Fibroblast of lung (primary cell): ENCODE measurements at regions not wholly inside any gene's neighbourhood (a gene's known extent, or its start where the extent isn't known, plus 50 kb on each side); places are given as distances from the start of the nearest gene placed in this dataset.

Source experiments
- DNase-seq, 2 donors: peaks; one replicate each; pipeline versions ENCODE4 v3.0.0 to v3.0.0-alpha.2; 2010; ENCODE audit warnings: low read depth in 2 of 2
- H2AFZ ChIP-seq: 2 replicates; pipeline ENCODE4 v1.5.1; 2012; ENCODE audit warnings: low read length, control low read depth, inconsistent platforms
- H3K27ac ChIP-seq: 2 replicates; pipeline ENCODE4 v1.5.1; 2011; ENCODE audit warnings: low read length, control low read depth; ENCODE audit not compliant: insufficient read depth
- H3K27me3 ChIP-seq: 2 replicates; pipeline ENCODE4 v1.5.1; 2011; ENCODE audit warnings: mild to moderate bottlenecking, low read length; ENCODE audit not compliant: control insufficient read depth, insufficient read depth
- H3K36me3 ChIP-seq: 2 replicates; pipeline ENCODE4 v1.5.1; 2011; ENCODE audit warnings: low read length; ENCODE audit not compliant: control insufficient read depth, insufficient read depth
- H3K4me1 ChIP-seq: 2 replicates; pipeline ENCODE4 v1.5.1; 2011; ENCODE audit warnings: low read length; ENCODE audit not compliant: control insufficient read depth, insufficient read depth; ENCODE audit errors: extremely low read depth
- H3K4me2 ChIP-seq: 2 replicates; pipeline ENCODE4 v1.5.1; 2011; ENCODE audit warnings: low read length, control low read depth; ENCODE audit not compliant: insufficient read depth; ENCODE audit errors: extremely low read depth
- H3K4me3 ChIP-seq, 4 experiments: fragments of 200-600 bp in 1 of 4; sonication (generic) in 1 of 4; replicated peaks in 1 of 4; 2 replicates each; pipeline ENCODE4 v1.5.1; 2011 to 2016; ENCODE audit warnings: low read length in 4 of 4, low read depth in 3 of 4, mild to moderate bottlenecking in 3 of 4, control low read depth in 2 of 4, inconsistent platforms in 1 of 4, mixed read lengths in 1 of 4; ENCODE audit not compliant: insufficient read depth in 1 of 4; ENCODE audit errors: control extremely low read depth in 1 of 4
- H3K79me2 ChIP-seq: 2 replicates; pipeline ENCODE4 v1.5.1; 2012; ENCODE audit warnings: mild to moderate bottlenecking, low read length, inconsistent platforms; ENCODE audit not compliant: control insufficient read depth, insufficient read depth
- H3K9ac ChIP-seq: 2 replicates; pipeline ENCODE4 v1.5.1; 2011; ENCODE audit warnings: mild to moderate bottlenecking, low read length, control low read depth; ENCODE audit not compliant: insufficient read depth
- H3K9me3 ChIP-seq: 2 replicates; pipeline ENCODE4 v1.5.1; 2012; ENCODE audit warnings: low read depth, low read length; ENCODE audit not compliant: control insufficient read depth, insufficient read depth
- H4K20me1 ChIP-seq: 2 replicates; pipeline ENCODE4 v1.5.1; 2011; ENCODE audit warnings: low read length; ENCODE audit not compliant: control insufficient read depth, insufficient read depth; ENCODE audit errors: extremely low read depth
- EZH2 ChIP-seq: IDR thresholded peaks from 2 replicates; pipeline ENCODE4 v1.5.1; 2012; ENCODE audit warnings: low read length, control low read depth, mild to moderate bottlenecking; ENCODE audit errors: missing control alignments
- TF ChIP-seq, protein P1 (sequence below), 2 donors: IDR thresholded peaks in 1 of 2; conservative IDR thresholded peaks in 1 of 2; 1 replicate in 1 of 2; 2 replicates in 1 of 2; pipeline ENCODE4 v1.5.1; 2011 to 2012; ENCODE audit warnings: low read length in 2 of 2, control low read depth in 1 of 2, inconsistent platforms in 1 of 2, low read depth in 1 of 2, mild to moderate bottlenecking in 1 of 2

- no peak overlapping the region for H3K4me2 ChIP-seq
These were observed 332.9 kb downstream of the BCAT1 start for GRCh38 chr12:24615967-24616411.

GRCh38 chr12:24608637-24609285 lies 340.1 kb downstream of the BCAT1 start:
- Histone ChIP-seq H3K4me1 (no peaks in the 10 kb centered on the region), H3K9ac (no peak overlapping the region), H4K20me1 (no peaks in the 10 kb centered on the region), H3K79me2 (no peaks in the 10 kb centered on the region), H3K27me3 (no peaks in the 10 kb centered on the region), H3K4me3 (no peak overlapping the region), H3K4me2 (no peak overlapping the region), H3K27ac (no peak overlapping the region), H3K36me3 (no peaks in the 10 kb centered on the region), H2AFZ (no peak overlapping the region), H3K9me3 (no peaks in the 10 kb centered on the region)
- peak in 1 of 2 donors; percentile 64 for DNase-seq
- TF ChIP-seq EZH2 = no peak
- TF ChIP-seq, protein P1, sequence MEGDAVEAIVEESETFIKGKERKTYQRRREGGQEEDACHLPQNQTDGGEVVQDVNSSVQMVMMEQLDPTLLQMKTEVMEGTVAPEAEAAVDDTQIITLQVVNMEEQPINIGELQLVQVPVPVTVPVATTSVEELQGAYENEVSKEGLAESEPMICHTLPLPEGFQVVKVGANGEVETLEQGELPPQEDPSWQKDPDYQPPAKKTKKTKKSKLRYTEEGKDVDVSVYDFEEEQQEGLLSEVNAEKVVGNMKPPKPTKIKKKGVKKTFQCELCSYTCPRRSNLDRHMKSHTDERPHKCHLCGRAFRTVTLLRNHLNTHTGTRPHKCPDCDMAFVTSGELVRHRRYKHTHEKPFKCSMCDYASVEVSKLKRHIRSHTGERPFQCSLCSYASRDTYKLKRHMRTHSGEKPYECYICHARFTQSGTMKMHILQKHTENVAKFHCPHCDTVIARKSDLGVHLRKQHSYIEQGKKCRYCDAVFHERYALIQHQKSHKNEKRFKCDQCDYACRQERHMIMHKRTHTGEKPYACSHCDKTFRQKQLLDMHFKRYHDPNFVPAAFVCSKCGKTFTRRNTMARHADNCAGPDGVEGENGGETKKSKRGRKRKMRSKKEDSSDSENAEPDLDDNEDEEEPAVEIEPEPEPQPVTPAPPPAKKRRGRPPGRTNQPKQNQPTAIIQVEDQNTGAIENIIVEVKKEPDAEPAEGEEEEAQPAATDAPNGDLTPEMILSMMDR (conservative IDR thresholded peaks at IDR 0.05 in 1 of 2, IDR thresholded peaks at IDR 0.05 in 1 of 2; ENCODE audit: low read depth in 1 of 2, low read length in 2 of 2) = no peak

More at GRCh38 chr12:24615967-24616411, 332.9 kb downstream of the BCAT1 start:
- peak overlapping the region; percentile 14 for H2AFZ ChIP-seq
- H3K27ac ChIP-seq = no peak overlapping the region
- no peak overlapping the region for H3K4me3 ChIP-seq
- no peaks in the 10 kb centered on the region for H3K9me3 ChIP-seq
- no peaks in the 10 kb centered on the region for H4K20me1 ChIP-seq
- H3K9ac ChIP-seq = no peak overlapping the region
- peak; percentile 53 to 85 for DNase-seq
- H3K27me3 ChIP-seq = no peaks in the 10 kb centered on the region
- no peaks in the 10 kb centered on the region for H3K36me3 ChIP-seq
- TF ChIP-seq, protein P1 (conservative IDR thresholded peaks at IDR 0.05 in 1 of 2, IDR thresholded peaks at IDR 0.05 in 1 of 2; ENCODE audit: low read depth in 1 of 2, low read length in 2 of 2) = no peak
- TF ChIP-seq EZH2 = no peak
- H3K79me2 ChIP-seq = no peaks in the 10 kb centered on the region
- H3K4me1 ChIP-seq = no peaks in the 10 kb centered on the region

DNA sequence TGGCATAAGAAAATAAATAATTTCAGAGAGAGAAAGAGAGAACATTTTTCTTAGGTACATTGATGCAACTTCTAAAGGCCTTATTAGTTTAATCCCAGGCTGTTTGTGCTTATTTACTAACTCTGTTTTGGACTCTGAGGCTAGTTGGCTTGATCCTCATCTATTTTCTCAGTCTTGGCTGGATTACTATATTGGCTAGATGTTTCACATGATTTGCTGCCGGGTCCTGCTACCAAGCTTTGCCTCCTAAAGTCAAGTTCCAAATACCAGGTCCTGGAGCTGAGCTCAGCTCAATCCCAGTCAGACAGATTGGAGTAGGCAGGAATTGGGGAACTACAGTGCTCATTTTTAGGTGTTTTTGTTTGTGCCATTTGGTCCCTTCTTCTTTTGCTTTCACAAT lies 340.8 kb downstream of the BCAT1 start:
- H3K4me2 ChIP-seq = no peak overlapping the region

More for the DNA sequence above, 340.8 kb downstream of the BCAT1 start:
- H3K79me2 ChIP-seq = no peaks in the 10 kb centered on the region
- H3K4me1 ChIP-seq = no peaks in the 10 kb centered on the region
- TF ChIP-seq, protein P1 (conservative IDR thresholded peaks at IDR 0.05 in 1 of 2, IDR thresholded peaks at IDR 0.05 in 1 of 2; ENCODE audit: low read depth in 1 of 2, low read length in 2 of 2) = no peak
- TF ChIP-seq EZH2 = no peak
- H2AFZ ChIP-seq = no peak overlapping the region
- H3K9ac ChIP-seq = no peak overlapping the region
- DNase-seq = no peak
- no peaks in the 10 kb centered on the region for H3K27me3 ChIP-seq
- no peak overlapping the region for H3K4me3 ChIP-seq
- H3K36me3 ChIP-seq = no peaks in the 10 kb centered on the region
- H3K27ac ChIP-seq = no peak overlapping the region
- no peaks in the 10 kb centered on the region for H4K20me1 ChIP-seq
- no peaks in the 10 kb centered on the region for H3K9me3 ChIP-seq
